Fibroblast of lung (primary cell): ENCODE measurements at regions not wholly inside any gene's neighbourhood (a gene's known extent, or its start where the extent isn't known, plus 50 kb on each side); places are given as distances from the start of the nearest gene placed in this dataset.

Experiments used
- DNase-seq, 2 donors: peaks; one replicate each; pipeline versions ENCODE4 v3.0.0 to v3.0.0-alpha.2; 2010; ENCODE audit warnings: low read depth in 2 of 2
- H2AFZ ChIP-seq: 2 replicates; pipeline ENCODE4 v1.5.1; 2012; ENCODE audit warnings: low read length, control low read depth, inconsistent platforms
- H3K27ac ChIP-seq: 2 replicates; pipeline ENCODE4 v1.5.1; 2011; ENCODE audit warnings: low read length, control low read depth; ENCODE audit not compliant: insufficient read depth
- H3K27me3 ChIP-seq: 2 replicates; pipeline ENCODE4 v1.5.1; 2011; ENCODE audit warnings: mild to moderate bottlenecking, low read length; ENCODE audit not compliant: control insufficient read depth, insufficient read depth
- H3K36me3 ChIP-seq: 2 replicates; pipeline ENCODE4 v1.5.1; 2011; ENCODE audit warnings: low read length; ENCODE audit not compliant: control insufficient read depth, insufficient read depth
- H3K4me1 ChIP-seq: 2 replicates; pipeline ENCODE4 v1.5.1; 2011; ENCODE audit warnings: low read length; ENCODE audit not compliant: control insufficient read depth, insufficient read depth; ENCODE audit errors: extremely low read depth
- H3K4me2 ChIP-seq: 2 replicates; pipeline ENCODE4 v1.5.1; 2011; ENCODE audit warnings: low read length, control low read depth; ENCODE audit not compliant: insufficient read depth; ENCODE audit errors: extremely low read depth
- H3K4me3 ChIP-seq, 4 experiments: fragments of 200-600 bp in 1 of 4; sonication (generic) in 1 of 4; replicated peaks in 1 of 4; 2 replicates each; pipeline ENCODE4 v1.5.1; 2011 to 2016; ENCODE audit warnings: low read length in 4 of 4, low read depth in 3 of 4, mild to moderate bottlenecking in 3 of 4, control low read depth in 2 of 4, inconsistent platforms in 1 of 4, mixed read lengths in 1 of 4; ENCODE audit not compliant: insufficient read depth in 1 of 4; ENCODE audit errors: control extremely low read depth in 1 of 4
- H3K79me2 ChIP-seq: 2 replicates; pipeline ENCODE4 v1.5.1; 2012; ENCODE audit warnings: mild to moderate bottlenecking, low read length, inconsistent platforms; ENCODE audit not compliant: control insufficient read depth, insufficient read depth
- H3K9ac ChIP-seq: 2 replicates; pipeline ENCODE4 v1.5.1; 2011; ENCODE audit warnings: mild to moderate bottlenecking, low read length, control low read depth; ENCODE audit not compliant: insufficient read depth
- H3K9me3 ChIP-seq: 2 replicates; pipeline ENCODE4 v1.5.1; 2012; ENCODE audit warnings: low read depth, low read length; ENCODE audit not compliant: control insufficient read depth, insufficient read depth
- H4K20me1 ChIP-seq: 2 replicates; pipeline ENCODE4 v1.5.1; 2011; ENCODE audit warnings: low read length; ENCODE audit not compliant: control insufficient read depth, insufficient read depth; ENCODE audit errors: extremely low read depth
- CTCF ChIP-seq, 2 donors: IDR thresholded peaks in 1 of 2; conservative IDR thresholded peaks in 1 of 2; 1 replicate in 1 of 2; 2 replicates in 1 of 2; pipeline ENCODE4 v1.5.1; 2011 to 2012; ENCODE audit warnings: low read length in 2 of 2, control low read depth in 1 of 2, inconsistent platforms in 1 of 2, low read depth in 1 of 2, mild to moderate bottlenecking in 1 of 2
- EZH2 ChIP-seq: IDR thresholded peaks from 2 replicates; pipeline ENCODE4 v1.5.1; 2012; ENCODE audit warnings: low read length, control low read depth, mild to moderate bottlenecking; ENCODE audit errors: missing control alignments

GRCh38 chr12:124094188-124094587 lies 121.2 kb downstream of the ZNF664 start:
- H3K4me3 ChIP-seq = no peak overlapping the region
- no peak for DNase-seq

GRCh38 chr12:124094733-124095132 lies 121.7 kb downstream of the ZNF664 start:
- no peaks in the 10 kb centered on the region for H3K4me1 ChIP-seq

More at GRCh38 chr12:124094188-124094587, 121.2 kb downstream of the ZNF664 start:
- no peak overlapping the region for H3K27ac ChIP-seq
- no peaks in the 10 kb centered on the region for H3K79me2 ChIP-seq
- no peaks in the 10 kb centered on the region for H3K4me1 ChIP-seq
- peaks cover 5% of the 10 kb centered on the region for H3K9me3 ChIP-seq
- no peak overlapping the region for H2AFZ ChIP-seq
- H4K20me1 ChIP-seq = no peaks in the 10 kb centered on the region
- H3K27me3 ChIP-seq = peaks cover 12% of the 10 kb centered on the region
- TF ChIP-seq EZH2 = no peak
- TF ChIP-seq CTCF (conservative IDR thresholded peaks at IDR 0.05 in 1 of 2, IDR thresholded peaks at IDR 0.05 in 1 of 2; ENCODE audit: low read depth in 1 of 2, low read length in 2 of 2) = no peak
- no peak overlapping the region for H3K4me2 ChIP-seq
- H3K9ac ChIP-seq = no peak overlapping the region
- no peaks in the 10 kb centered on the region for H3K36me3 ChIP-seq

GRCh38 chr12:124096109-124096508 lies 123.1 kb downstream of the ZNF664 start:
- TF ChIP-seq CTCF (conservative IDR thresholded peaks at IDR 0.05 in 1 of 2, IDR thresholded peaks at IDR 0.05 in 1 of 2; ENCODE audit: low read depth in 1 of 2, low read length in 2 of 2) (no peak), EZH2 (no peak)
- Histone ChIP-seq H3K4me1 (no peaks in the 10 kb centered on the region), H3K27ac (no peak overlapping the region), H3K9me3 (peaks cover 5% of the 10 kb centered on the region), H3K9ac (no peak overlapping the region), H4K20me1 (no peaks in the 10 kb centered on the region), H3K79me2 (no peaks in the 10 kb centered on the region), H2AFZ (no peak overlapping the region), H3K27me3 (peaks cover 12% of the 10 kb centered on the region), H3K36me3 (no peaks in the 10 kb centered on the region), H3K4me2 (no peak overlapping the region), H3K4me3 (no peak overlapping the region)
- no peak for DNase-seq

More at GRCh38 chr12:124094733-124095132, 121.7 kb downstream of the ZNF664 start:
- TF ChIP-seq CTCF (conservative IDR thresholded peaks at IDR 0.05 in 1 of 2, IDR thresholded peaks at IDR 0.05 in 1 of 2; ENCODE audit: low read depth in 1 of 2, low read length in 2 of 2) (no peak), EZH2 (no peak)
- Histone ChIP-seq H3K9ac (no peak overlapping the region), H3K36me3 (no peaks in the 10 kb centered on the region), H3K4me3 (no peak overlapping the region), H3K27ac (no peak overlapping the region), H3K9me3 (peaks cover 5% of the 10 kb centered on the region), H3K27me3 (peaks cover 12% of the 10 kb centered on the region), H3K4me2 (no peak overlapping the region), H4K20me1 (no peaks in the 10 kb centered on the region), H3K79me2 (no peaks in the 10 kb centered on the region), H2AFZ (no peak overlapping the region)
- DNase-seq = no peak
